ENCODE measurements at regions not wholly inside any gene's neighbourhood (a gene's known extent, or its start where the extent isn't known, plus 50 kb on each side); places are given as distances from the start of the nearest gene placed in this dataset.

DNA sequence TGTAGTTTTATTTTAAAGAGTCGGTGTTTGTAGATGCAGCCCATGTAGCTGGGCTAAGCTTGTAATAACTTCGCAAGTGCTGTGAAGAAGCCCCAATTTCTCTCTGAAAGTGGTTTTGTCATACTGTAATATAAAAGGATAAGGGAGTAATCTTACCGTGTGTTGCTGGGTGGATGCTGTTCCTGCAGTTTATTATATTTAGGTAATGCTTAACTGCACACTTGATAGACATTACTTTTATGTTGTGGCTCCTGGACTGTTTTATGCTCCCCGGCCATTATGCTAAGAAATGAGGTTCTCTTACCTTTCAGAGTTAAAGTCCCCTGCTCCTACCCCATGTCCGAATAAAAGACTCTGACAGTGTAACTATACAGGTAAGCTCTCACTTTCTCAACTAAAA lies 789.4 kb downstream of the RPA4 start:
- Histone ChIP-seq H3K27me3 (ENCODE audit: control insufficient read depth, extremely low read depth, insufficient read depth, low read length) (no peaks in the 10 kb centered on the region), H4K20me1 (ENCODE audit: control insufficient read depth, extremely low read depth, insufficient read depth, low read length) (no peaks in the 10 kb centered on the region), H3K27ac (ENCODE audit: control insufficient read depth, insufficient read depth, low read length) (no peak overlapping the region), H3K4me3 (ENCODE audit: control insufficient read depth in 2 of 3, extremely low read depth in 1 of 3, insufficient read depth in 2 of 3, low read depth in 1 of 3, low read length in 3 of 3) (no peak overlapping the region), H3K9ac (ENCODE audit: control insufficient read depth, extremely low read depth, insufficient read depth, low read length) (no peak overlapping the region), H3K4me2 (ENCODE audit: control insufficient read depth, extremely low read depth, insufficient read depth, low read depth, low read length) (no peak overlapping the region), H2AFZ (ENCODE audit: control insufficient read depth, low read length) (no peak overlapping the region), H3K4me1 (ENCODE audit: control insufficient read depth, extremely low read depth, insufficient read depth, low read length) (no peaks in the 10 kb centered on the region), H3K9me1 (ENCODE audit: control insufficient read depth, extremely low read depth, insufficient read depth, low read length) (no peaks in the 10 kb centered on the region), H3K9me3 (ENCODE audit: control insufficient read depth, low read depth, low read length) (no peaks in the 10 kb centered on the region), H3K36me3 (ENCODE audit: control insufficient read depth in 2 of 2, extremely low read depth in 1 of 2, insufficient read depth in 2 of 2, low read length in 2 of 2) (no peaks in the 10 kb centered on the region), H3K79me2 (ENCODE audit: control insufficient read depth, insufficient read depth, low read length) (no peaks in the 10 kb centered on the region)
- no peak for TF ChIP-seq EZH2 (IDR thresholded peaks at IDR 0.05; ENCODE audit: low read length)
- TF ChIP-seq, protein P1, sequence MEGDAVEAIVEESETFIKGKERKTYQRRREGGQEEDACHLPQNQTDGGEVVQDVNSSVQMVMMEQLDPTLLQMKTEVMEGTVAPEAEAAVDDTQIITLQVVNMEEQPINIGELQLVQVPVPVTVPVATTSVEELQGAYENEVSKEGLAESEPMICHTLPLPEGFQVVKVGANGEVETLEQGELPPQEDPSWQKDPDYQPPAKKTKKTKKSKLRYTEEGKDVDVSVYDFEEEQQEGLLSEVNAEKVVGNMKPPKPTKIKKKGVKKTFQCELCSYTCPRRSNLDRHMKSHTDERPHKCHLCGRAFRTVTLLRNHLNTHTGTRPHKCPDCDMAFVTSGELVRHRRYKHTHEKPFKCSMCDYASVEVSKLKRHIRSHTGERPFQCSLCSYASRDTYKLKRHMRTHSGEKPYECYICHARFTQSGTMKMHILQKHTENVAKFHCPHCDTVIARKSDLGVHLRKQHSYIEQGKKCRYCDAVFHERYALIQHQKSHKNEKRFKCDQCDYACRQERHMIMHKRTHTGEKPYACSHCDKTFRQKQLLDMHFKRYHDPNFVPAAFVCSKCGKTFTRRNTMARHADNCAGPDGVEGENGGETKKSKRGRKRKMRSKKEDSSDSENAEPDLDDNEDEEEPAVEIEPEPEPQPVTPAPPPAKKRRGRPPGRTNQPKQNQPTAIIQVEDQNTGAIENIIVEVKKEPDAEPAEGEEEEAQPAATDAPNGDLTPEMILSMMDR (optimal IDR thresholded peaks at IDR 0.05 in 1 of 3, IDR thresholded peaks at IDR 0.05 in 1 of 3, conservative IDR thresholded peaks at IDR 0.05 in 1 of 3; ENCODE audit: extremely low read depth in 1 of 3, insufficient read depth in 2 of 3, low read length in 3 of 3), result no peak
- no peak for FAIRE-seq
- DNase-seq (ENCODE audit: low read depth, low spot score), result no peak
- dilution Hi-C loops (cut with MboI; ENCODE audit: extremely low pct_ligation_motif_present, low sequenced_read_pairs), result no loop called here

- H3K27ac ChIP-seq (ENCODE audit: control insufficient read depth, insufficient read depth, low read length), result no peak overlapping the region
- H3K79me2 ChIP-seq (ENCODE audit: control insufficient read depth, insufficient read depth, low read length), result no peaks in the 10 kb centered on the region
- H3K9me1 ChIP-seq (ENCODE audit: control insufficient read depth, extremely low read depth, insufficient read depth, low read length), result no peaks in the 10 kb centered on the region
- no peak overlapping the region for H2AFZ ChIP-seq (ENCODE audit: control insufficient read depth, low read length)
- H3K4me2 ChIP-seq (ENCODE audit: control insufficient read depth, extremely low read depth, insufficient read depth, low read depth, low read length), result no peak overlapping the region
- H3K4me3 ChIP-seq (ENCODE audit: control insufficient read depth in 2 of 3, extremely low read depth in 1 of 3, insufficient read depth in 2 of 3, low read depth in 1 of 3, low read length in 3 of 3), result no peak overlapping the region
- TF ChIP-seq, protein P1 (optimal IDR thresholded peaks at IDR 0.05 in 1 of 3, IDR thresholded peaks at IDR 0.05 in 1 of 3, conservative IDR thresholded peaks at IDR 0.05 in 1 of 3; ENCODE audit: extremely low read depth in 1 of 3, insufficient read depth in 2 of 3, low read length in 3 of 3), result no peak
- no peak for TF ChIP-seq EZH2 (IDR thresholded peaks at IDR 0.05; ENCODE audit: low read length)
- FAIRE-seq, result no peak
- H3K9me3 ChIP-seq (ENCODE audit: control insufficient read depth, low read depth, low read length), result no peaks in the 10 kb centered on the region
- no peak overlapping the region for H3K9ac ChIP-seq (ENCODE audit: control insufficient read depth, extremely low read depth, insufficient read depth, low read length)
- no peak for DNase-seq (ENCODE audit: low read depth, low spot score)
- H3K27me3 ChIP-seq (ENCODE audit: control insufficient read depth, extremely low read depth, insufficient read depth, low read length), result no peaks in the 10 kb centered on the region
- no peaks in the 10 kb centered on the region for H3K4me1 ChIP-seq (ENCODE audit: control insufficient read depth, extremely low read depth, insufficient read depth, low read length)
- H4K20me1 ChIP-seq (ENCODE audit: control insufficient read depth, extremely low read depth, insufficient read depth, low read length), result no peaks in the 10 kb centered on the region
- dilution Hi-C loops (cut with MboI; ENCODE audit: extremely low pct_ligation_motif_present, low sequenced_read_pairs), result no loop called here
- H3K36me3 ChIP-seq (ENCODE audit: control insufficient read depth in 2 of 2, extremely low read depth in 1 of 2, insufficient read depth in 2 of 2, low read length in 2 of 2), result no peaks in the 10 kb centered on the region
Observed at GRCh38 chrX:97682991-97683840, 799.5 kb downstream of the RPA4 start.

Data from keratinocyte (primary cell).